Right lobe of liver (tissue), 4 donors: ENCODE measurements at regions not wholly inside any gene's neighbourhood (a gene's known extent, or its start where the extent isn't known, plus 50 kb on each side); places are given as distances from the start of the nearest gene placed in this dataset.

ENCODE experiments used
- CTCF ChIP-seq, 4 donors: fragments of 200-600 bp in 3 of 4; fragments of 450-650 bp in 1 of 4; IDR thresholded peaks; one replicate each; pipeline versions ENCODE4 v1.5.1 to v1.8.0; 2016 to 2022; ENCODE audit warnings: antibody characterized with exemption in 4 of 4, mild to moderate bottlenecking in 2 of 4
- POLR2A ChIP-seq: fragments of 450-650 bp; IDR thresholded peaks from one replicate; pipeline ENCODE4 v1.6.1; 2017; ENCODE audit warnings: antibody characterized with exemption, mild to moderate bottlenecking
- donor health status: DM: no; HTN: no; CAD: no.
- donor health status: DM: no; HTN: no; CAD: no.
- donor health status: DM: no; HTN: yes; CAD: no.

GRCh38 chr13:81714513-81714912 lies 1373.6 kb upstream of the SPRY2 start:
- TF ChIP-seq CTCF (IDR thresholded peaks at IDR 0.05) (no peak), POLR2A (no peak)
